GM18861 (cell line): ENCODE measurements at regions not wholly inside any gene's neighbourhood (a gene's known extent, or its start where the extent isn't known, plus 50 kb on each side); places are given as distances from the start of the nearest gene placed in this dataset.

Source experiments
- ATAC-seq: cut with Tn5 transposase; IDR thresholded peaks from one replicate; pipeline ENCODE4 v1.9.1; 2021; ENCODE audit not compliant: unreplicated experiment

- ATAC-seq, result no peak
Observed at GRCh38 chr9:79003514-79003913, 568.3 kb upstream of the TLE4 start.

GRCh38 chr9:79004032-79004431 lies 567.7 kb upstream of the TLE4 start:
- ATAC-seq, result no peak

- ATAC-seq, result no peak
Observed at GRCh38 chr9:79006546-79006945, 565.2 kb upstream of the TLE4 start.

GRCh38 chr9:79007701-79008483 lies 563.9 kb upstream of the TLE4 start:
- peak; percentile 91 for ATAC-seq

- ATAC-seq, result no peak
Observed at GRCh38 chr9:79008916-79009315, 562.8 kb upstream of the TLE4 start.

- no peak for ATAC-seq
Observed at GRCh38 chr9:79011461-79011860, 560.3 kb upstream of the TLE4 start.

- ATAC-seq, result no peak
Observed at GRCh38 chr9:79012561-79012960, 559.2 kb upstream of the TLE4 start.

- no peak for ATAC-seq
Observed at GRCh38 chr9:79013715-79014610, 557.8 kb upstream of the TLE4 start.

GRCh38 chr9:79014929-79015699 lies 556.7 kb upstream of the TLE4 start:
- no peak for ATAC-seq

- no peak for ATAC-seq
Observed at GRCh38 chr9:79015951-79016350, 555.8 kb upstream of the TLE4 start.

- ATAC-seq, result no peak
Observed at GRCh38 chr9:79020276-79020675, 551.5 kb upstream of the TLE4 start.

GRCh38 chr9:79021084-79021483 lies 550.7 kb upstream of the TLE4 start:
- no peak for ATAC-seq

- ATAC-seq, result no peak
Observed at GRCh38 chr9:79023134-79023580, 548.6 kb upstream of the TLE4 start.

- no peak for ATAC-seq
Observed at GRCh38 chr9:79026316-79026715, 545.4 kb upstream of the TLE4 start.

- ATAC-seq, result no peak
Observed at GRCh38 chr9:79028101-79028500, 543.7 kb upstream of the TLE4 start.

- ATAC-seq, result no peak
Observed at GRCh38 chr9:79034583-79034982, 537.2 kb upstream of the TLE4 start.

- ATAC-seq, result no peak
Observed at GRCh38 chr9:79037338-79037737, 534.4 kb upstream of the TLE4 start.

- no peak for ATAC-seq
Observed at GRCh38 chr9:79040671-79041070, 531.1 kb upstream of the TLE4 start.

GRCh38 chr9:79041266-79041665 lies 530.5 kb upstream of the TLE4 start:
- no peak for ATAC-seq

- ATAC-seq, result no peak
Observed at GRCh38 chr9:79043916-79044315, 527.8 kb upstream of the TLE4 start.

GRCh38 chr9:79046401-79046800 lies 525.4 kb upstream of the TLE4 start:
- no peak for ATAC-seq
